ENCODE measurements at regions not wholly inside any gene's neighbourhood (a gene's known extent, or its start where the extent isn't known, plus 50 kb on each side); places are given as distances from the start of the nearest gene placed in this dataset.

DNA sequence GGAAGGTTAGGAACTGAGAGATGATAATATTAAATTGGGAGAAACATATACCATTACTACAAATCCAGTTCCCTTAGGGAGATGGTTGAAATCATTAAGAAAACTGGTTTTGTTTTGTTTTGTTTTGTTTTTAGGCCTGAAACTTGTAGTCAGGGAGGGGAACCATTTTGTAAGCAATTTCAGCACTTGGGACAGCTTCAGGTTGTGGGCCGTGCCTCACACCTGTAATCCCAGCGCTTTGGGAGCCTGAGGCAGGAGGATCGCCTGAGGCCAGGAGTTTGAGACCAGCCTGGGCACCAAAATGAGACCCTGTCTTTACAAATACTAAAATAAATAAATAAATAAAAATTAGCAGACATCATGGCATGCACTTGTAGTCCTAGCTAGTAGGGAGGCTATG is 694.3 kb upstream of the NR5A2 start:
- DNase-seq (ENCODE audit: low read depth) = no peak

DNA sequence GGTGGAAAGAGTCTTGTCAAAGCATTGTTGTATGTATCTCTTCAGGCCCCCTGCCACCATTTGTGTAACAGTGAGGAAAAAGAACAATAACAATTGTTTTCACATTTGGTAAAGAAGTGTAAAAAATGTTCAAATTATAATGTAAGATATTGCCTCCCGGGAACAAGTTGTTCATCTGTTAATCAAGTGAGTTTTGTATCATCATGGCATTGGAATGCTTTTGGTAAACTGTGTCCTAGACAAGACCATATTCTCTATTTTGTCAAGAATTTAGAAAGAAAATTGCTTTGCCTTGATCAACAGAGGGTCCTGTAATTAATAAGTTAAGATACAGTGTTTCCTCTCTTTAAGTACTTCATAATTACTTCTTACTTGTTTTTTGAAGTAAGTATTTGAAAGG is 692.0 kb upstream of the NR5A2 start:
- DNase-seq (ENCODE audit: low read depth) = peak; percentile 2

DNA sequence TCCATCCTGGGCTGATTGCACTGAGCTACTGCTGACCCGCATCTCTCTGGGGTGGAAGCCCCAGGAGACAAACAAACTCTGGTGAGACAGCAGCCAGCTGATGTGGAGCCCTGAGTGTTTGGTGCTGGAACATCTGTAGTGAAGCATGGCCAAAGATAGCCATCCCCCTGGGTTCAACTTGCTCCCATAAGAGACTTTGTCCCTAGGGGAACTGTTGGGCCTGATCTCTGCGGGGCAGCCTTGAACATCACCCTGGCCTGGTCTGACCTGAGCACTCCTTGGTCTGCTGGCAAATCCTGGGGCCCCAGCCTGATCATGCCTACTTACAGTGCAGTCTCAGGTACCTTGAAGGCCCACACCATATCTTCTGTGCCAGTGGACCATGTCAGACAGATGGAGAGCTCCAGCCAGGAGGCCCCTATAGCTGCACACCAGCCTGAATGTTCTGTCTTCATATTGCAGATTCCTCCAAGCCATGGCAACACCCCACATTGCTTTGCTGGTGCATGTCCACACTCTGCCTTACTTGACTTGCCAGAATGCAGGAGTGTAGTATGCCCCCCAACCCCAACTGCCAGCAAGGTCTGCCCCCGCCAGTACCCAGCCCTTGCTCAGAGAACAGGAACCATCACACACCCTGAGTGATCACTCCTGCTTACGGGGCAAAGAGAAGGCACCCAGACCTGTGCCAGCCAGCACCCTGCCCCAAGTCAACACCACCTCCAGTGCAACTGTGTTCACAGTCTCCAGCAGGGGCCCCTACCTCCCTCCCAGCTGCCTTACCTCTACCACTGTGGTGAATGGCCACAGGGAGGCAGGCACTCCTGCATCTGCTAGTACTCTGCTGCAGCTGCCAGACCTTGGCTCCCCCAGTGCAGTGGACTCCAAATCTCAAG is 690.5 kb upstream of the NR5A2 start:
- no peak for DNase-seq (ENCODE audit: low read depth)

DNA sequence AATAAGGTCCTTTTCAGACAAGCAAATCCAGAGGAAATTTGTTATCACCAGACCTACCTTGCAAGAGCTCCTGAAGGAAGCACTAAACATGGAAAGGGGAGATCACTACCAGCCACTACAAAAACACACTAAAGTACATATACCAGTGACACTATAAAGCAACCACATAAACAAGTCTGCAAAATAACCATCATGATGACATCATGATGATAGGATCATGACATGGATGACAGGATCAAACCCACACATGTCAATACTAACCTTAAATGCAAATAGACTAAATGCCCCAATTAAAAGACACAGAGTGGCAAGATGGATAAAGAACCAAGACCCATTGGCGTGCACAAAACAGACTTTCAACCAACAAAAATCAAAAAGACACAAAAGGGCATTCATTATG is 688.8 kb upstream of the NR5A2 start:
- no peak for DNase-seq (ENCODE audit: low read depth)

DNA sequence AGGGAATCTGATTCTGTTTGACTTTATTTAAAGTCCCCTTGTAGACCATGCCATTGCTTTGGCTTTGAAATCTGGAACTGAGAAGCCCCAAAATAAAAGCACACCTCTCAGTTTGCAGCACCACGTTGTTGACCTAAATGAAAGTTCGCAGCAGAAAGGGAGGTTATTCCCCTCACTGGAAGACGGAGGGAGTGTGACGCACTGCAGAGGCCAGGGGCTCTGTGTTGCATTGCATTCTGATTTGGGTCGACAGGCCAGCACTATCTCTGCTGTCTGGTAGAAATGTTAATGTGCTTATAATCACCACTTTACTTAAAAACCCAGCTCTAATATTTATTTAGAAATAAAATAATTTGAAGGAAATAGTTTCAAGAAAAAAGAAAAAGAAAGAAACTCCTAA is 675.2 kb upstream of the NR5A2 start:
- DNase-seq (ENCODE audit: low read depth) = no peak

DNA sequence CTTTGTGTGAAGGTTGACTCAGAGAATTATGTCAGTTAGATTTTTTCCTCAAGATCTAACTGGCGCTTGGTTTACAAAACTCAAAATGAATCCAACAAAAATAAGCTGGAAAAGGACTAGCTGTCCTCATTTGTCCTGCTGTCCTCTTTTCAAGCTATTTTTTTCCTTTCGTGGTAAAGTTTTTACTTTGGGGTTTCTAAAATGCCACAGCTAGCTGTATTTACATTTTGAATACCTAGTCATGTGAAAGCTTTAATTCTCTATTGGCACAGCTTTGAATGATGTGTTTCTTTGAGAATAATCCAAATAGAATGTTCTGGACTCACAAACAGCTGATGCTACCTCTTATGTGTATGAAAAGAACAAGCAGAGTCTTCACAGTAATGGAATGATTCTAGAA is 673.6 kb upstream of the NR5A2 start:
- DNase-seq (ENCODE audit: low read depth) = no peak

DNA sequence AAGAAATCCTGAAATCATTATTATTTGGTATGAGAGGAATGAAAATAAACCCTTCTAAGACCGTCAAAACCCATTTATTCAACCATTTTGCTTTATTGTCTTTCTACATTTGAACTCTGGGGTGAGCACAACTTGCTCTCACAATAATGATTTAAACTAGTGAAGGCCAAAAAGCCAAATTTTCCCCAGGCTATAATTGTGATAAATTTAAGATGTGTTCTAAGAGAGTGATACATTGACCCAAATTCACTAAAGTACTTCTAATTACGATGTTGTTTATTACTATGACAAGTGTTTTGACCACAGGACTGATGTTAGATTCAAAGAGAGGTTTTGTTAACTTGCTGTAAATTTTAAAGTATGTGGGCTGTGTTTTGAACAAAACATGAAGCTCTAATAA is 670.9 kb upstream of the NR5A2 start:
- DNase-seq (ENCODE audit: low read depth) = no peak

DNA sequence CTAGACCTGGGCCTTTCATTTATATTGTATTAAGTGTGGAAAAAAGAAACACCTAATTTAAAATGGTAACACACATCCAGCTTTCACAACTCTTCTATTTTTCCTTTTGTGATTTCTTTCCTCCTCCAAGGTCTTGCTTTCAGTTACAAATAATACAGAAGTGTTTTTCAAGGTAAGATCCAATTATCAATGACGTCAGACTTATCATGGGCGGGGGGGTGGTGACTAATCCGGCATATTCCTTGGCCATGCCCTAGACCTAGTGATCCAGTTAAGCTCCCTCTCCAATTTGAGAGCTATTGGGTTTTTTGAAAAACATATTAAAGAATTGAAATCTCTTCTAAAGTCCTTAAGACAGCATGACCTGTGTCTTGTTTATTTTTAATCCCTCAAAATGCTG is 669.9 kb upstream of the NR5A2 start:
- DNase-seq (ENCODE audit: low read depth) = no peak

DNA sequence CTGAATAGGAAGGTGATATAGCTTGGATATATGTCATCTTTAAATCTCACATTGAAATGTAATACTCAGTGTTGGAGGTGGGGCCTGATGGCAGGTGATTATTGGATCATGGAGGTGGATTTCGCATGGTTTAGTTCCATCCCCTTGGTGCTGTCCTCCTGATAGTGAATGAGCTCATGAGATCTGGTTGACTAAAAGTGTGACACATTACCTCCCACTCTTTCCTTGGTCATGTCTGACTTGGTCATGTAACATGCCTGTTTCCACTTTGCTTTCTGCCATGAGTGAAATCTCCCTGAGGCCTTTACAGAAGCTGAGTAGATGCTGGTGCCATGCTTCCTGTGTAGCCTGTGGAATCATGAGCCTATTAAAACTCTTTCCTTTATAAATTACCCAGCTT is 664.5 kb upstream of the NR5A2 start:
- DNase-seq (ENCODE audit: low read depth) = no peak

DNA sequence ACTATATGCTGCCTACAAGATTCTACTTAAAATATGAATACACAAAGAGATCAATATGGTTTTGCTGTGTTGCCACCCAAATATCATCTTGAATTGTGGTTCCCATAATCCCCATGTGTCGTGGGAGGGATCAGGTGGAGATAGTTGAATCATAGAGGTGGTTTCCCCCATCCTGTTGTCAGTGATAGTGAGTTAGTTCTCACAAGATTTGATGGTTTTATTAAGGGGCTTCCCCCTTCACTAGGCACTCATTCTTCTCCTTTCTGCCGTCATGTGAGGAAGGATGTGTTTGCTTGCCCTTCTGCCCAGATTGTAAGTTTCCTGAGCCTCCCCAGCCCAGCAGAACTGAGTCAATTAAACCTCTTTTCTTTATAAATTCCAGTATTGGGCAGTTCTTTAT is 654.4 kb upstream of the NR5A2 start:
- DNase-seq (ENCODE audit: low read depth) = no peak

DNA sequence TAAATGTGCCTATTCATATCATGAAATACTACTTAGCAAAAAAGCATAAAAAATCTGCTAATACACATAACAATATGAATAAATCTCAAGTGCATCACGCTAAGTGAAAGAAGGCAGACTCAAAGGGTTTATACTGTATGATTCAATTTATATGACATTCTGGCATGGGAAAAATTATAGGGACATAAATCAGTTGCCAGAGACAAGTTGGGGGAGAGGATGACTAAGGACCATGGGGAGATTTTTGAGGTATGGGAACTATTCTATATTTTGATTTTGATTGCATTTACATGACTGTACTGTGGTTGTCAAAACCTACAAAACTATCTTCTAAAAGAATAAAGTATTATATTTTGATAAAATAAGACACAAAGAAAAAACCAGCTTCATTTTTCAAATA is 650.3 kb upstream of the NR5A2 start:
- no peak for DNase-seq (ENCODE audit: low read depth)

DNA sequence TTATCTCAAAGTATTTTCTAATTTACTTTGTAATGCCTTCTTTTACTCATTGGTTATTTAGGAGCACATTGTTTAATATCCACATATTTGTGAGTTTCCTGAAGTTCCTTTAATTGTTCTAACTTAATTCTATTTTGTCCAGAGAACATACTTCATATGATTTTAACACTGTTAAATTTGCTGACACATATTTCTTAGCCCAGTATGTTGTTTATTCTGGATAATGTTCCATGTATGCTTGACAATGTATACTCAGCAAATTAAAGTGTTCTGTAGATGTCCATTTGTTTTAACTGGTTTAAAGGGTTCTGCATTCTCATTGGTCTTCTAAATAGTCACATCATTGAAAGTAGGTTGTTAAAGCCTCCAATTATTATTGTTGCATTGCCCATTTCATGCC is 643.7 kb upstream of the NR5A2 start:
- no peak for DNase-seq (ENCODE audit: low read depth)

DNA sequence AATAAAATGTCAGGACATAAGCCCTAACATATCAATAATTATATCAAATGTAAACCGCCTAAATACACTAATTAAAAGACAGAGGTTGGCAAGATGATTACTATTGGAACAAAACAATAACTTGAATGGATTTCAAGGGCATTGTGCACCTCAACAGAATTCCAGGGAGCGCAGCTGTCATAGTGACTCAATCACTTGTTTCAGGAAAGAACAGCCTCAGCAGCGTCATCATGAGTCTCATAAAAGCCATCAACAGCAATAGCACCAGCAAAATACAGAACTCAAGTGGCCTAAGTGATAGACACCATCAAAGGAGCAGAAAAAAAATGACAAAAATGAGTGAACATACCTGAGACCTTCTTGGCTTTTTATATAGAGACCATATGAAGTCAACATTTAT is 632.7 kb upstream of the NR5A2 start:
- no peak for DNase-seq (ENCODE audit: low read depth)

DNA sequence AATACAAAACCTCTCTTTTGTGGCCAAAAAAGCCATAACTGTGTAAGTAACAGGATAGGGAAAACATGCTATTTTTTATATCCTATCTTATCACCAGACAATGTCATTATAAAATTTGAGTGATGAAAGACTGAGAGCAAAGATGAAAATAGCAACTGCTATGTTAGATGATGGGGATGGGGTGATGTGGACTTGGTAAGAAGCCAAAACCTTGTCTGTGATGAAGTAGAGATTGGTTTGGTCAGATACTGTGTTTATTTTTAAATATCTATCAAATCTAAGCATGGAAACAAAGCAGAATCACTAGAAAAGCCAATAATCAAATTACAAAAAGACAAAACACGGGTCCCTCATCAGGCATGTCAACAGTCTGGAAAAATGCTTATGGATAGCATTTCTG is 631.1 kb upstream of the NR5A2 start:
- no peak for DNase-seq (ENCODE audit: low read depth)

DNA sequence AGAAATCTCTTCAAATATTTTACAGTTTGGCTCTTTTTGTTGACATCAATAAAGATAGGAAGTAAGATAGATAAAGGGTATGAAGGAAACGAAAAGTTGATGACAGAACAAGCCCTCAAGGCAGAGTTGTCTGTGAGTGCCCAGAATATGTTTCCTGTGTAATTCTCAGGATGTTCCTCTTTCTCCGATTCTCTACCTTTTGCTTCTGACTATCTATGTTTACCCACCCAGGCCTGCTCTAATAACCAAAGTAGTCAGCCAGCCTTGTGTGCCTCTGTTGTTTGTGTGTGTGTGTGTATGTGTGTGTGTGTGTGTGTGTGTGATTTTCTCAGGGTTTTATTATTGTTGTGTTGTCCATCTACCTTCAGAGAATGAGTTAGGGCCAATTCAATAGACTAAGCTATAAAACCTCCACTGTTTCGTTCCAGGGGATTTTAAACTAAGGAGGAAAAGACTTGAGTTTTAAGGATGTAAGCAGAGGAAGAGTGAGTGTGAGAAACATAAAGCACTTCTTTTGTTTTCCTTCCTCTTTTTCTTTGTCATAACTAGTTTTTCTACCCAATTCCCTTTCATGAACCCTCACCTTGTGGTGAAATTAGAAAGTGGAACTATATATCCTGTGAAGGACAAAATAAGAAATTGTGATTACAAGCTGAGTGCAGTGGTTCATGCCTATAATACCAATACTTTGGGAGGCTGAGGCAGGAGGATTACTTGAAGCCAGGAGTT is 627.4 kb upstream of the NR5A2 start:
- no peak for DNase-seq (ENCODE audit: low read depth)

DNA sequence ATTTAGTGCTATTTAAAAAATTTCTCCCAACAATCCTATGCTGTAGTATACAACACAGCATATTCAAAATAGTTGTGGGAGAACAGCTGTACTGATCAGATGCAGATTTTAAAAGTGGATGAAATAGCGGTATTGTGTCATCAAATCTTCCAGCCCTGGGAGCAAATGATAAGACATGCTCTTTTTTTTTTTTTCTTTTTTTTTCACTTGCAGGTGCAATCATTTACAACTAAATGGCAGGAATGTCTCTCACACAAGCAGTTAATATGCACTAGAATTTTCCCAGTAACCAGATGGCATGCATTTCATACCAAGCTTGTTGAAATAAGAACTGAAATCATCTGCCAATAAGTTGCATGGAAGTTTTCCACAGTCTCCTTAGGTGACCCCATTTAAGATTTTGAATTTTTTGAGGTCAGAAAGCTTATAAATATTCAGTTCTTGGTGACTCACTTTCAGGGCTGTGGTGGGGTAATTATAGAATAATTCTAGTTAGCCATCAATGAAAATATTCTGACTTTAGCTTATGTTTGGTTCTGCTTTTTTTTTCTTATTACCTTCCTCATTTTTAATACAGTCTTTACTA is 623.9 kb upstream of the NR5A2 start:
- DNase-seq (ENCODE audit: low read depth) = peak; percentile 59

DNA sequence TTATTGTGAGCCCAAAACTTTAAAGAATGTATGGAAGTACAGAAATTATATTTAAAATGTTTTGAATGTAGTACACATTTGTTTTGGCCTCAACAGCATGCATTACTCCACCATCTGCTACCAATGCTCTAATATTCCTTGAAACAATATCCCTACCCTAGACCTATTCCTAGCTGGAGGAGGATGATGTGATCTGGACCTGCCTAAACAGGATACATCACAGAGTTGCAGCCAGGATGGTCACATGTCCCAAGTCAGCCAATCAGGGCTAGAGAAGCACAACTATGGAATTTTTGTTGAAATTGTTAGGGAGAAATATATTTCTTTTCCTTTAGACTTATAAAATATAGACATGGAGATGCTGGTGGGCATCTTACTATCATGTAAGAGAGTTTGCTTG is 623.3 kb upstream of the NR5A2 start:
- DNase-seq (ENCODE audit: low read depth) = no peak

DNA sequence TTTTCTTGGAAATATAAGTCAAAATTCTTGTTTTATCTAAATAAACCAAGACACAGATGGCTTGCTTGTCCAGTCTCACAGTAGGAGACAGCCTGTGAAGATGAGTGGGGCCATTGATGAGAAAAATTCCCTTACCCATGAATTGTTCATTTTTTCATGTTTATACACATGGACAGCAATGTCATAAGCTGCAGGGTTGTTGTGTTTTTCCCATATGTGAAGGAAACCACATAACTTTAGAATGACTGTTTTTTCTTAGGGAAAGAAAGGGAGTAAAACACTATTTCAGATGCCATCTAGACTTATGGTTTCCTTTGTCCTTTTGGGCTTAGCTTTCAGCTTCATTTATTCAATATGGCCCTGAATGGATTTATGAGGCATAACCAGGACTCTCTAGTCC is 622.5 kb upstream of the NR5A2 start:
- DNase-seq (ENCODE audit: low read depth) = peak; percentile 23

DNA sequence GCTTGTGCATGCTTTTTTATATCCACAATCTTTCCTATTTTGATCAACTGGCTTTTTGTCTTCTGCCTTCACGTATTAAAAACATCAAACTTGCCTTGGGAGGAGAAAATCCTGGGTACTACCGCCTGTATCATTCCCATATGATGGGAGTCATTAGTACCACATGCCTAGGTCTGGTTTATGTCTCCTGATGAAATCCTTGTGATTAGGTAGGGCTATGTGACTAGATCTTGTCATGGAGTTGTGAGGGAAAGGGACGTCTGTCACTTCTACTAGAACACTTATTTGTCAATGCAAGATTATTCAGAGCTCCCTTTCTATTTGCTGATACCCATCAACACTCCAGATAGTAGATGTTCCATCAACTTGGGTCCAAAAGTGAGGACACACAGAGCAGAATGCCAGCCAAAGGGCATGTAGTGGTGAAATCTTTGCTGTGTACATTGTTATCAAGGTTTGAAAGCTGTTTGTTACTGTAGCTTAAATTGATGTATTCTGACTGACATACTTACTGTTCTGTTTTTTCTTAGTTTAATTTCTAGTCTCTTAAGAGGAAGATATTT is 621.8 kb upstream of the NR5A2 start:
- DNase-seq (ENCODE audit: low read depth) = no peak

DNA sequence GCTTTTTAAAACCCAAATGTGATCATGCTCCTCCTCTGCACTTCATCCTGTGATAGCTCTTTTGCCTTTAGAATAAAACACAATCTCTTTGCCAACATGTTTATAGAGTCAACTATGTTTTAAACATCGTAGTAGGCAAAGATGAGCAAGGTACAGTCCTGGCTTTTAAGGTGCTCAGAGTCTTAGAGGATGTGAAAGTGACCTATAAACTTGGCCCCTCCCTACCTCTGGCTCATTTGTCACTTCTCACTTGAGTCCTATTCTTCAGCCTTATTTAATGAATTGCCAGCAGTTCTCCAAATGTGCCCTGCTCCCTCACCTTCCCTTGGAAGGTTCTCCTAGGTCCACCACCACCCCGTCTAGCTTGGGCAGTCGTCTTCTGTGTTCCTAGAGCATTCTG is 617.0 kb upstream of the NR5A2 start:
- no peak for DNase-seq (ENCODE audit: low read depth)

DNA sequence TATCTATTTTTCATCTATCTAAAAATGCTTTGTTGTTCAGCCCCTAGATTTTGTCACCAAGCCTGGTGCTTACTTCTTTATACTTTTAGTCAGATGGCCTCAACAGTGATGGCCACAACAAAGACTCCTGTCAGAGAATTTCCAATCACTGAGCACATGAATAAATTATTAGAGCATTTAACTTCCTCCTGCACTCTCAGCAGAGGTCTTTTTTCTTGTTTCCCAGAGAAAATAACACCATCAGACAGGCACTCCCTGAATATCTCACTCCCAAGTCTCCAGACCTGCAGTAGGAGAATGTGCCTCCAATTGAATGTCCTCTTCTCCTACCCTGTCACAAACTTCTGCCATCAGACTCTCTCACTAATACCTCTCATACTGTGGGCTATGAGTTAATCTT is 616.0 kb upstream of the NR5A2 start:
- DNase-seq (ENCODE audit: low read depth) = no peak

DNA sequence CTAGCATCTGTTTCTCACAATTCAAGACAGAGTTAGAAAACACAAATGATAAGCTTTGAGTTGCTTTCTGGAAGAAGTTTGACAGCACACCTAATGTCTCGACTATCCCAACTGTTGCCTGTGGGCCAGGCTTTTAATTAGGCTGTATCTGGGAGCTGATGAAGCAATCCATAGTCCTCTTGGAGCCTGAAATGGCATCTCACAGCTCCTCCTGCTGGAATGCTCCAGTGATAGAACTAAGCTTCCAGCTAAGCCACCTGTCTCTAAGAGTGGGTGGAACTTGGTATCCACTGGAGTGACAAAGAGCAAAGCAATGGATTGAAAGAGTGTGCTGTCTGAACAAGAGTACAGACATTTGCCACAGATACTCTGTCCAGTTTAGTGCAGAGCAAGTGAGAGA is 605.3 kb upstream of the NR5A2 start:
- peak; percentile 55 for DNase-seq (ENCODE audit: low read depth)

DNA sequence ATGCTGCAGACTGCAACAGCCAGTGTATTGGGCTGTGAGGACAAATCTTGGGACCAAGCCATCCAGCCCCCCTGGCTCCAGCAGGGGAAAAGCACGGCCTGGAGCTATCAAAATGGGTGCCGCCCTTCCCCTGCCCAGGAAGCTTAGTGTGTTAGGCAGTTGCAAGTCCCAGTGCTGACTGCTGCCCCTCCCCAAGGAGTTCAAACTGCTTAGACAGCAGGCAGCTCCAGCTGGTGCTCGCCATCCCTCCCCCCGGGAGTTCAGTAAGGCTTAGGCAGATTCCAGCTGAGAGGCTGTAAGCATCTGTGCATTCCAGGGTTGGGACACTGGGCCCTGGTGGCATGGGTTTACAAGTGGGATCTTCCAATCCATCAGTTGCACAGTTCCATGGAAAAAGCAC is 579.6 kb upstream of the NR5A2 start:
- no peak for DNase-seq (ENCODE audit: low read depth)
